ENCODE measurements at regions not wholly inside any gene's neighbourhood (a gene's known extent, or its start where the extent isn't known, plus 50 kb on each side); places are given as distances from the start of the nearest gene placed in this dataset.
A peak's percentile ranks its signal among the peaks of the same experiment; 100 is the strongest.
"Not testable (repeated sequence)": the region's sequence is repeated elsewhere in the genome, so short reads cannot be mapped to it uniquely, and the experiment has no call there.

- no peak overlapping the region for H3K27ac ChIP-seq (ENCODE audit: insufficient read depth, low read length)
- no peaks in the 10 kb centered on the region for H3K27me3 ChIP-seq (ENCODE audit: control insufficient read depth, insufficient read depth, low read length)
- no peak overlapping the region for H3K4me3 ChIP-seq (replicated peaks in 1 of 4; ENCODE audit: control extremely low read depth in 1 of 4, insufficient read depth in 1 of 4, low read depth in 3 of 4, low read length in 4 of 4)
- H3K9ac ChIP-seq (ENCODE audit: insufficient read depth, low read length): no peak overlapping the region
- no peaks in the 10 kb centered on the region for H3K9me3 ChIP-seq (ENCODE audit: control insufficient read depth, insufficient read depth, low read depth, low read length)
- no peak for TF ChIP-seq EZH2 (IDR thresholded peaks at IDR 0.05; ENCODE audit: low read length, missing control alignments)
- TF ChIP-seq CTCF (conservative IDR thresholded peaks at IDR 0.05 in 1 of 2, IDR thresholded peaks at IDR 0.05 in 1 of 2; ENCODE audit: low read depth in 1 of 2, low read length in 2 of 2): no peak
- H2AFZ ChIP-seq (ENCODE audit: low read length): no peak overlapping the region
- no peaks in the 10 kb centered on the region for H3K36me3 ChIP-seq (ENCODE audit: control insufficient read depth, insufficient read depth, low read length)
- H4K20me1 ChIP-seq (ENCODE audit: control insufficient read depth, extremely low read depth, insufficient read depth, low read length): no peaks in the 10 kb centered on the region
- H3K79me2 ChIP-seq (ENCODE audit: control insufficient read depth, insufficient read depth, low read length): no peaks in the 10 kb centered on the region
- H3K4me1 ChIP-seq (ENCODE audit: control insufficient read depth, extremely low read depth, insufficient read depth, low read length): no peaks in the 10 kb centered on the region
- H3K4me2 ChIP-seq (ENCODE audit: extremely low read depth, insufficient read depth, low read length): no peak overlapping the region
- peak in 1 of 2 donors; percentile 23 for DNase-seq (ENCODE audit: low read depth in 2 of 2)
These were observed 144.4 kb upstream of the ANKRD55 start for GRCh38 chr5:56377573-56377972.

- no peaks in the 10 kb centered on the region for H3K4me1 ChIP-seq (ENCODE audit: control insufficient read depth, extremely low read depth, insufficient read depth, low read length)
- H2AFZ ChIP-seq (ENCODE audit: low read length): no peak overlapping the region
- DNase-seq (ENCODE audit: low read depth in 2 of 2): no peak
- no peak overlapping the region for H3K4me3 ChIP-seq (replicated peaks in 1 of 4; ENCODE audit: control extremely low read depth in 1 of 4, insufficient read depth in 1 of 4, low read depth in 3 of 4, low read length in 4 of 4)
- H4K20me1 ChIP-seq (ENCODE audit: control insufficient read depth, extremely low read depth, insufficient read depth, low read length): no peaks in the 10 kb centered on the region
- H3K27me3 ChIP-seq (ENCODE audit: control insufficient read depth, insufficient read depth, low read length): no peaks in the 10 kb centered on the region
- H3K9ac ChIP-seq (ENCODE audit: insufficient read depth, low read length): no peak overlapping the region
- TF ChIP-seq CTCF (conservative IDR thresholded peaks at IDR 0.05 in 1 of 2, IDR thresholded peaks at IDR 0.05 in 1 of 2; ENCODE audit: low read depth in 1 of 2, low read length in 2 of 2) (no peak), EZH2 (IDR thresholded peaks at IDR 0.05; ENCODE audit: low read length, missing control alignments) (no peak)
- no peaks in the 10 kb centered on the region for H3K36me3 ChIP-seq (ENCODE audit: control insufficient read depth, insufficient read depth, low read length)
- no peak overlapping the region for H3K4me2 ChIP-seq (ENCODE audit: extremely low read depth, insufficient read depth, low read length)
- no peaks in the 10 kb centered on the region for H3K9me3 ChIP-seq (ENCODE audit: control insufficient read depth, insufficient read depth, low read depth, low read length)
- H3K27ac ChIP-seq (ENCODE audit: insufficient read depth, low read length): no peak overlapping the region
- H3K79me2 ChIP-seq (ENCODE audit: control insufficient read depth, insufficient read depth, low read length): no peaks in the 10 kb centered on the region
These were observed 143.0 kb upstream of the ANKRD55 start for GRCh38 chr5:56376128-56376527.

GRCh38 chr5:56375011-56375410, 141.9 kb upstream of the ANKRD55 start:
- no peak for TF ChIP-seq CTCF (conservative IDR thresholded peaks at IDR 0.05 in 1 of 2, IDR thresholded peaks at IDR 0.05 in 1 of 2; ENCODE audit: low read depth in 1 of 2, low read length in 2 of 2)
- TF ChIP-seq EZH2 (IDR thresholded peaks at IDR 0.05; ENCODE audit: low read length, missing control alignments): no peak
- Histone ChIP-seq H3K4me1 (ENCODE audit: control insufficient read depth, extremely low read depth, insufficient read depth, low read length) (no peaks in the 10 kb centered on the region), H3K27me3 (ENCODE audit: control insufficient read depth, insufficient read depth, low read length) (no peaks in the 10 kb centered on the region), H3K27ac (ENCODE audit: insufficient read depth, low read length) (no peak overlapping the region), H3K4me3 (replicated peaks in 1 of 4; ENCODE audit: control extremely low read depth in 1 of 4, insufficient read depth in 1 of 4, low read depth in 3 of 4, low read length in 4 of 4) (no peak overlapping the region), H3K9me3 (ENCODE audit: control insufficient read depth, insufficient read depth, low read depth, low read length) (no peaks in the 10 kb centered on the region), H4K20me1 (ENCODE audit: control insufficient read depth, extremely low read depth, insufficient read depth, low read length) (no peaks in the 10 kb centered on the region), H2AFZ (ENCODE audit: low read length) (no peak overlapping the region), H3K4me2 (ENCODE audit: extremely low read depth, insufficient read depth, low read length) (no peak overlapping the region), H3K36me3 (ENCODE audit: control insufficient read depth, insufficient read depth, low read length) (no peaks in the 10 kb centered on the region), H3K79me2 (ENCODE audit: control insufficient read depth, insufficient read depth, low read length) (no peaks in the 10 kb centered on the region), H3K9ac (ENCODE audit: insufficient read depth, low read length) (no peak overlapping the region)
- no peak for DNase-seq (ENCODE audit: low read depth in 2 of 2)

GRCh38 chr5:56372491-56372890, 139.4 kb upstream of the ANKRD55 start:
- H3K4me2 ChIP-seq (ENCODE audit: extremely low read depth, insufficient read depth, low read length); H3K36me3 ChIP-seq (ENCODE audit: control insufficient read depth, insufficient read depth, low read length); H4K20me1 ChIP-seq (ENCODE audit: control insufficient read depth, extremely low read depth, insufficient read depth, low read length); H3K79me2 ChIP-seq (ENCODE audit: control insufficient read depth, insufficient read depth, low read length); H3K27ac ChIP-seq (ENCODE audit: insufficient read depth, low read length); H3K4me3 ChIP-seq (replicated peaks in 1 of 4; ENCODE audit: control extremely low read depth in 1 of 4, insufficient read depth in 1 of 4, low read depth in 3 of 4, low read length in 4 of 4); H3K27me3 ChIP-seq (ENCODE audit: control insufficient read depth, insufficient read depth, low read length); H3K9me3 ChIP-seq (ENCODE audit: control insufficient read depth, insufficient read depth, low read depth, low read length); H3K4me1 ChIP-seq (ENCODE audit: control insufficient read depth, extremely low read depth, insufficient read depth, low read length); DNase-seq (ENCODE audit: low read depth in 2 of 2); H3K9ac ChIP-seq (ENCODE audit: insufficient read depth, low read length); H2AFZ ChIP-seq (ENCODE audit: low read length): not testable (repeated sequence)

All from fibroblast of lung (primary cell).